Adrenal gland (tissue), 5 donors: ENCODE measurements at regions not wholly inside any gene's neighbourhood (a gene's known extent, or its start where the extent isn't known, plus 50 kb on each side); places are given as distances from the start of the nearest gene placed in this dataset.

Experiments
- POLR2A ChIP-seq, 2 donors: fragments of 450-650 bp; IDR thresholded peaks; one replicate each; pipeline ENCODE4 v1.6.1; 2017; ENCODE audit warnings: antibody characterized with exemption in 2 of 2, mild to moderate bottlenecking in 2 of 2, moderate library complexity in 1 of 2
- TF ChIP-seq, protein P1 (sequence below), 6 experiments: fragments of 450-650 bp in 4 of 6; fragments of 200-600 bp in 2 of 6; sonication (generic) in 1 of 6; IDR thresholded peaks; 1 replicate in 5 of 6; 2 replicates in 1 of 6; pipeline versions ENCODE4 v1.5.1 to v1.8.0; 2016 to 2021; ENCODE audit warnings: antibody characterized with exemption in 6 of 6, mild to moderate bottlenecking in 2 of 6, moderate library complexity in 1 of 6
- donor health status: DM: no; HTN: no; CAD: no.

DNA sequence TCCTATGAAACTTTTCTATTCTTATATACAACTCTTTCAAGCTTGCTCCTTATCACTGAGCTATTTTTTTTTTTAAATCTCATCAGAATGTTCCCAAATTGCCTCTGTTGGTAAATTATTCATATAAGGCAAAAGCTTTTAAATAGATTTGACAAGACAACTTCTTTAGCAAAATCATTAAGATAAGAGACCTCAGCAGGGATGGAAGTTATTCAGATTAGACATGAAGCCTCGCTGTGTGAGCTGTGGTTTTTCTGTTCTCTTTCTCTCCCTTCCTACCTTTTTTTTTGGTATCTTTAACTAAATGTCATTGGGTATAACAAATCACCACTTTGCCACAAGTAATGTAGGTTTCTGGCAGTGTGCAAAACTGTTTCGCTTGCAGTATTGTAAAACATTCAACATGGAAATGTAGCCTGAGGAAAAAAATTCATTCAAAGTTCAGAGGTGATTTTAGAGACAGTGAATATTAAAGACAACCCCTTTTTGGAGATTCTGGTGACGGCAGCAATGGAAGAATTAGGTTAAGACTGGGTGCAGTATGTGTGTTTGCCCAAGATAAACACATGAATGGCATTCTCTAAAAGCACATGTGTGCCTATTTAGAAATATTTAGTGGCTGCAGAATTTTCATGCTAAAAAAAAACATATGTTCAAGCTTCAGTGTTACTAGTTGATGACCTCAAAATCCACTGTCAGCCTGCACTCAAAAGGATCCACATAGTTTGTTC lies 467.1 kb downstream of the ZNF608 start:
- TF ChIP-seq POLR2A (IDR thresholded peaks at IDR 0.05): no peak
- TF ChIP-seq, protein P1, sequence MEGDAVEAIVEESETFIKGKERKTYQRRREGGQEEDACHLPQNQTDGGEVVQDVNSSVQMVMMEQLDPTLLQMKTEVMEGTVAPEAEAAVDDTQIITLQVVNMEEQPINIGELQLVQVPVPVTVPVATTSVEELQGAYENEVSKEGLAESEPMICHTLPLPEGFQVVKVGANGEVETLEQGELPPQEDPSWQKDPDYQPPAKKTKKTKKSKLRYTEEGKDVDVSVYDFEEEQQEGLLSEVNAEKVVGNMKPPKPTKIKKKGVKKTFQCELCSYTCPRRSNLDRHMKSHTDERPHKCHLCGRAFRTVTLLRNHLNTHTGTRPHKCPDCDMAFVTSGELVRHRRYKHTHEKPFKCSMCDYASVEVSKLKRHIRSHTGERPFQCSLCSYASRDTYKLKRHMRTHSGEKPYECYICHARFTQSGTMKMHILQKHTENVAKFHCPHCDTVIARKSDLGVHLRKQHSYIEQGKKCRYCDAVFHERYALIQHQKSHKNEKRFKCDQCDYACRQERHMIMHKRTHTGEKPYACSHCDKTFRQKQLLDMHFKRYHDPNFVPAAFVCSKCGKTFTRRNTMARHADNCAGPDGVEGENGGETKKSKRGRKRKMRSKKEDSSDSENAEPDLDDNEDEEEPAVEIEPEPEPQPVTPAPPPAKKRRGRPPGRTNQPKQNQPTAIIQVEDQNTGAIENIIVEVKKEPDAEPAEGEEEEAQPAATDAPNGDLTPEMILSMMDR (IDR thresholded peaks at IDR 0.05): no peak
